K562 (cell line): ENCODE measurements at regions not wholly inside any gene's neighbourhood (a gene's known extent, or its start where the extent isn't known, plus 50 kb on each side); places are given as distances from the start of the nearest gene placed in this dataset.
"Not testable (repeated sequence)": the region's sequence is repeated elsewhere in the genome, so short reads cannot be mapped to it uniquely, and the experiment has no call there.

Source experiments
- ATAC-seq: fragments of 200-7000 bp; cut with Tn5 transposase; 3 replicates; pipeline ENCODE4 v1.9.1; 2020; ENCODE audit warnings: moderate library complexity
- BruUV-seq: library from RNA; stranded (reverse); fragments of 400-500 nt; replicated peaks from 2 replicates; lab custom pipeline; 2021; lab: Mats Ljungman, UMichigan
- CTCF ChIA-PET: fragments of 300-600 bp; formaldehyde crosslinking; extraction: SDS; loops from one replicate; lab custom pipeline; 2021; ENCODE audit warnings: low intra/inter-chr PET ratio; lab: Yijun Ruan, JAX
- POLR2A ChIA-PET: fragments of 300-600, 350-650 bp; sonication (Branson Sonifier 250); formaldehyde crosslinking; extraction: SDS; loops from one replicate; lab custom pipeline; 2021; ENCODE audit warnings: antibody characterized with exemption, inconsistent platforms; lab: Yijun Ruan, JAX
- DNase-seq, 4 experiments: peaks; one replicate each; pipeline versions ENCODE4 v3.0.0 to v3.0.0-alpha.2; 2011 to 2018; ENCODE audit warnings: low spot score in 3 of 4, mixed read lengths in 3 of 4; ENCODE audit errors: extremely low read depth in 1 of 4
- FAIRE-seq: peaks from 2 replicates; lab custom pipeline; 2011; peaks lifted over from hg19 to GRCh38; lab: Jason Lieb, UNC
- H2AFZ ChIP-seq: 2 replicates; pipeline ENCODE4 v1.6.0; 2011; ENCODE audit warnings: low read depth, low read length, control low read depth, inconsistent platforms
- H3K27ac ChIP-seq: fragments of 200-600 bp; 3 replicates; pipeline ENCODE4 v1.8.0; 2011; ENCODE audit warnings: low read depth, mild to moderate bottlenecking, control low read depth, inconsistent platforms, low read length, moderate library complexity, mixed read lengths; ENCODE audit errors: extremely low read depth
- H3K27me3 ChIP-seq, 2 experiments: fragments of 300-600 bp in 1 of 2; 2 replicates in 1 of 2; 3 replicates in 1 of 2; pipeline versions ENCODE4 v1.6.0 to v1.8.0; 2011; ENCODE audit warnings: inconsistent platforms in 2 of 2, low read length in 2 of 2, mild to moderate bottlenecking in 1 of 2, mixed read lengths in 1 of 2, moderate library complexity in 1 of 2; ENCODE audit not compliant: control insufficient read depth in 2 of 2, insufficient read depth in 2 of 2
- H3K36me3 ChIP-seq: fragments of 300-600 bp; 3 replicates; pipeline ENCODE4 v1.8.0; 2011; ENCODE audit warnings: mild to moderate bottlenecking, low read length, inconsistent platforms; ENCODE audit not compliant: control insufficient read depth, insufficient read depth
- H3K4me1 ChIP-seq, 2 experiments: fragments of 200-600 bp in 1 of 2; replicated peaks in 1 of 2; 2 replicates in 1 of 2; 3 replicates in 1 of 2; pipeline versions ENCODE4 v1.5.1 to v1.8.0; 2011; ENCODE audit warnings: inconsistent platforms in 2 of 2, low read length in 2 of 2, mild to moderate bottlenecking in 1 of 2, mixed read lengths in 1 of 2, moderate library complexity in 1 of 2; ENCODE audit not compliant: control insufficient read depth in 2 of 2, insufficient read depth in 2 of 2
- H3K4me2 ChIP-seq: 2 replicates; pipeline ENCODE4 v1.6.1; 2011; ENCODE audit warnings: low read length, control low read depth, inconsistent platforms, mixed read lengths; ENCODE audit not compliant: insufficient read depth
- H3K4me3 ChIP-seq: fragments of 200-600 bp; sonication (generic), shearing (Covaris generic); 2 replicates; pipeline ENCODE4 v1.5.1; 2016; ENCODE audit warnings: control low read depth, inconsistent platforms
- H3K79me2 ChIP-seq: fragments of 200-600 bp; 3 replicates; pipeline ENCODE4 v1.8.0; 2011; ENCODE audit warnings: low read length, inconsistent platforms; ENCODE audit not compliant: control insufficient read depth, insufficient read depth
- H3K9ac ChIP-seq, 2 experiments: 2 replicates each; pipeline versions ENCODE4 v1.6.0 to v1.6.1; 2011; ENCODE audit warnings: low read depth in 2 of 2, low read length in 2 of 2, control low read depth in 1 of 2, inconsistent platforms in 1 of 2, mild to moderate bottlenecking in 1 of 2, mixed read lengths in 1 of 2; ENCODE audit not compliant: insufficient read depth in 1 of 2
- H3K9me1 ChIP-seq: one replicate; pipeline ENCODE4 v1.6.0; 2011; ENCODE audit warnings: inconsistent platforms, mild to moderate bottlenecking, low read length, moderate library complexity; ENCODE audit not compliant: control insufficient read depth, insufficient read depth
- H3K9me3 ChIP-seq: replicated peaks from 2 replicates; pipeline ENCODE4 v1.5.1; 2011; ENCODE audit warnings: low read depth, low read length, inconsistent platforms; ENCODE audit not compliant: control insufficient read depth, insufficient read depth
- H4K20me1 ChIP-seq: replicated peaks from 2 replicates; pipeline ENCODE4 v1.6.1; 2011; ENCODE audit warnings: low read length, inconsistent platforms, mixed read lengths; ENCODE audit not compliant: control insufficient read depth, insufficient read depth
- CEBPG ChIP-seq, 3 experiments: fragments of 200-800 bp in 1 of 3; sonication (Bioruptor generic) in 1 of 3; sonication (generic) in 1 of 3; formaldehyde crosslinking in 1 of 3; IDR thresholded peaks in 2 of 3; conservative IDR thresholded peaks in 1 of 3; 2 replicates each; pipeline versions ENCODE4 v1.6.1 to v1.8.0; 2016 to 2022; ENCODE audit warnings: missing compliant biosample characterization in 2 of 3, missing genetic modification characterization in 2 of 3, mild to moderate bottlenecking in 1 of 3, missing genetic modification reagents in 1 of 3
- EP400 ChIP-seq: fragments of 450-650 bp; IDR thresholded peaks from 2 replicates; pipeline ENCODE4 v1.6.1; 2017; ENCODE audit warnings: antibody characterized with exemption, mild to moderate bottlenecking, moderate library complexity
- WGBS: fragments of 100-300 bp; shearing (Covaris generic); methylation state at CpG from one replicate; pipeline ENCODE4 v1.1.6; 2016; ENCODE audit warnings: low coverage, mixed read lengths; ENCODE audit not compliant: insufficient coverage; ENCODE audit errors: missing lambda C conversion rate; 5-methylcytosine and 5-hydroxymethylcytosine counted together
- in situ Hi-C: fragments of 300-500 bp; cut with MboI; formaldehyde crosslinking; loops from 4 replicates; pipeline ENCODE4 v1.15.0; 2018; ENCODE audit warnings: inconsistent platforms, mixed read lengths
- intact Hi-C: fragments of 100-400 bp; cut with micrococcal nuclease; formaldehyde crosslinking; loops from 2 replicates; pipeline ENCODE4 v1.14.2; 2022

GRCh38 chr14:43370565-43370896, 1136.6 kb downstream of the FSCB start:
- ATAC-seq, H3K4me1 ChIP-seq, H3K9me3 ChIP-seq, H4K20me1 ChIP-seq, H2AFZ ChIP-seq, H3K27ac ChIP-seq, intact Hi-C loops, H3K4me2 ChIP-seq, H3K79me2 ChIP-seq, CTCF ChIA-PET, DNase-seq, in situ Hi-C loops, POLR2A ChIA-PET, H3K36me3 ChIP-seq, H3K27me3 ChIP-seq, H3K4me3 ChIP-seq, H3K9ac ChIP-seq, FAIRE-seq, H3K9me1 ChIP-seq, BruUV-seq: not testable (repeated sequence)
- WGBS, result 0% methylated on average over 3 of the region's 8 CpGs

DNA sequence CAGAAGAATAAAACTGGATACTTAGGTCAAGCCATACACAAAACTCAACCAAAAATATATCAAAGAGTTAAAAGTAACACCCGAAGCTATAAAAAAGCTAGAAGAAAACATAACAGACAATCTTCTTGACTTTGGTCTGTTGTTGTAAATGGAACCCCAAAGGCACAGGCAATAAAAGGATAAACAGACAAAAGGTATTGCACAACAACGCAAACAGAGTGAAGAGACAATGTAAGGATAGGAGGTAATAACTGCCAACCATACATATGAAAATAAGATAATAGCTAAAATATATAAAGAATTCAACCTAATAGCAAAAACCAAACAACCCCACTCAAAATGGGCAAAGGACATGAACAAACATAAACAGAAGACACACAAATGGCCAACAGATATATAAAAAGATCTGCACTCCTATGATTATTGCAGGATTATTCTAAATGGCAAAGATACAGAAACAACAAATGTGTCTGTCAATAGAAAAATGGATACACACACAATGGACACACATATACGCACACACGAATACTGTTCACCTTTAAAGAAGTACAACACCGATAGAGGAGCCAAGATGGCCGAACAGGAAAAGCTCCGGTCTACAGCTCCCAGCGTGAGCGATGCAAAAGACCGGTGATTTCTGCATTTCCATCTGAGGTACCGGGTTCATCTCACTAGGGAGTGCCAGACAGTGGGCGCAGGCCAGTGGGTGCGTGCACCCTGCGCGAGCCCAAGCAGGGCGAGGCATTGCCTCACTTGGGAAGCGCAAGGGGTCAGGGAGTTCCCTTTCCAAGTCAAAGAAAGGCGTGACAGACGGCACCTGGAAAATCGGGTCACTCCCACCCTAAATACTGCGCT, 1137.1 kb downstream of the FSCB start:
- Histone ChIP-seq H3K4me2 (no peak overlapping the region), H3K9me3 (no peaks in the 10 kb centered on the region), H3K36me3 (no peaks in the 10 kb centered on the region), H3K79me2 (no peaks in the 10 kb centered on the region), H3K4me3 (no peak overlapping the region), H3K9ac (no peak overlapping the region), H3K27ac (no peak overlapping the region), H3K4me1 (no peaks in the 10 kb centered on the region), H2AFZ (no peak overlapping the region), H3K27me3 (no peaks in the 10 kb centered on the region), H3K9me1 (no peaks in the 10 kb centered on the region), H4K20me1 (no peaks in the 10 kb centered on the region)
- WGBS, result 0% methylated on average over 9 of the region's 21 CpGs
- intact Hi-C loops (no loop called here), in situ Hi-C loops (no loop called here)
- ATAC-seq (no peak), FAIRE-seq (no peak), DNase-seq (no peak)
- no peak for TF ChIP-seq CEBPG (CRISPR knock-in tag; IDR thresholded peaks at IDR 0.05)
- TF ChIP-seq CEBPG (tag; conservative IDR thresholded peaks at IDR 0.05 in 1 of 2, IDR thresholded peaks at IDR 0.05 in 1 of 2), result 0 out of 4 replicates have a peak, but pooled peaks of 1 of the 2 experiments have one; percentile 22
- TF ChIP-seq EP400, result no peak
- no TSS peak for BruUV-seq
- ChIA-PET CTCF (no interaction called here), POLR2A (no interaction called here)
